Omental fat pad (tissue), 3 donors: ENCODE measurements at regions not wholly inside any gene's neighbourhood (a gene's known extent, or its start where the extent isn't known, plus 50 kb on each side); places are given as distances from the start of the nearest gene placed in this dataset.

Experiments
- ATAC-seq: fragments of 150-250 bp; one replicate; pipeline ENCODE4 v1.9.1; 2016; ENCODE audit warnings: mild to moderate bottlenecking, moderate library complexity; ENCODE audit not compliant: low FRiP score
- DNase-seq: peaks from one replicate; pipeline ENCODE4 v3.0.0-alpha.2; 2019; ENCODE audit warnings: low spot score
- TF ChIP-seq, protein P1 (sequence below), 3 donors: fragments of 450-650 bp; IDR thresholded peaks; one replicate each; pipeline ENCODE4 v1.5.1; 2016 to 2017; ENCODE audit warnings: antibody characterized with exemption in 3 of 3, mild to moderate bottlenecking in 3 of 3, moderate library complexity in 2 of 3

DNA sequence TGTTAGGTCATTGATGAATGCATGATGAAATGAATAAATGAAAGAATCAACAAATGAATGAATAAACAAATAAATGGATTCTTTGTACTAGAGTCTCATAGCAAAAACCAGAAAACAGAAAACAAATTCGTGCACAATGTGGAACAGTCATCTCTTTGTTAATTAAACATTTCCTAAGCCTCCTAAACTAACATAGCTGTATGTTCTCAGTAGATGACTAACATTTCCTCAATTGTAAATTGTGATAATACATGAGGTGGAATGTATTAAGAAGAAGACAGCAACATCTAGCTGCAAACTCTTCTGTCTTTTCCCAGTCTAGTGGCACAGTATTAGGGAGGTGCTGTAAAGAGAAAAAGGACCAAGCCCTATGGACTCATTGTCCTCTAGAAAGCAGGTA is 1021.0 kb downstream of the MCTP2 start:
- DNase-seq (no peak), ATAC-seq (no peak)
- TF ChIP-seq, protein P1, sequence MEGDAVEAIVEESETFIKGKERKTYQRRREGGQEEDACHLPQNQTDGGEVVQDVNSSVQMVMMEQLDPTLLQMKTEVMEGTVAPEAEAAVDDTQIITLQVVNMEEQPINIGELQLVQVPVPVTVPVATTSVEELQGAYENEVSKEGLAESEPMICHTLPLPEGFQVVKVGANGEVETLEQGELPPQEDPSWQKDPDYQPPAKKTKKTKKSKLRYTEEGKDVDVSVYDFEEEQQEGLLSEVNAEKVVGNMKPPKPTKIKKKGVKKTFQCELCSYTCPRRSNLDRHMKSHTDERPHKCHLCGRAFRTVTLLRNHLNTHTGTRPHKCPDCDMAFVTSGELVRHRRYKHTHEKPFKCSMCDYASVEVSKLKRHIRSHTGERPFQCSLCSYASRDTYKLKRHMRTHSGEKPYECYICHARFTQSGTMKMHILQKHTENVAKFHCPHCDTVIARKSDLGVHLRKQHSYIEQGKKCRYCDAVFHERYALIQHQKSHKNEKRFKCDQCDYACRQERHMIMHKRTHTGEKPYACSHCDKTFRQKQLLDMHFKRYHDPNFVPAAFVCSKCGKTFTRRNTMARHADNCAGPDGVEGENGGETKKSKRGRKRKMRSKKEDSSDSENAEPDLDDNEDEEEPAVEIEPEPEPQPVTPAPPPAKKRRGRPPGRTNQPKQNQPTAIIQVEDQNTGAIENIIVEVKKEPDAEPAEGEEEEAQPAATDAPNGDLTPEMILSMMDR (IDR thresholded peaks at IDR 0.05), result no peak

DNA sequence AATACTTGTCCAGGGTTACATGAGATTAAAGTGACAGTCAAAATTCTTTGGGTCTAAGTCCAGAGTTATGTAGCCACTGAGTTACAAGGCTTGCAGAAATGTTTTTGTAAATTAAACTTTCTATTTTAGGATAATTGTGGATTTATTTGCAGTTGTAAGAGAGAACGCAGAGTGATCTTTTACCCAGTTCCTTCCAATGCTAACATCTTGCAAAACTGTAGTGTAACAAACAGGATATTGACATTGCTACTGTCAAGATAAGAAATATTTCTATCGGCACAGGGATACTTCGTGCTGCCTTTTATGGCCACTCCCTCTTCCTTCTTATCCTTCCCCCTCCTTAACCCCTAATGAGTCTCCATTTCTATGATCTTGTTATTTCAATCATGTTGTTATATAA is 1022.9 kb downstream of the MCTP2 start:
- ATAC-seq, result no peak
- DNase-seq, result no peak
- TF ChIP-seq, protein P1 (IDR thresholded peaks at IDR 0.05), result no peak

DNA sequence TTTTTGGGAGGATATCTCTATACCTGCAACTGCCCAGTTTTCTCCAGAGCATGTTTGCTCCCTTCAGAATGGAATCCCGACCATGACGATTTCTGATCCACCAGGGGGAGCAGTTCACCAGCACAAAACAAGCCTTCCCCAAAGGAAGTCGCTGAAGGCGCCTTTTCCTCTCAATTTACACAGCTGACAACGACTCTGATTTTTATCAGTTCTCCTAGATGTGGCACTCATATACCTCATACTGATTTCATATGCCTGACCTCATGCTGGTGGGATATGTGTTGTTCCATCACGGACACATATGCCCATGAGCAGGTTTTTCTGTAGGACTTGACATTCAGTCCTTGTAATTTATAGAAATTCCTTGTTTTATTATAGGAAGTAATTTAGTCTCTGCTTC is 1028.2 kb downstream of the MCTP2 start:
- TF ChIP-seq, protein P1 (IDR thresholded peaks at IDR 0.05), result peak in 1 of 3 donors; percentile 49

DNA sequence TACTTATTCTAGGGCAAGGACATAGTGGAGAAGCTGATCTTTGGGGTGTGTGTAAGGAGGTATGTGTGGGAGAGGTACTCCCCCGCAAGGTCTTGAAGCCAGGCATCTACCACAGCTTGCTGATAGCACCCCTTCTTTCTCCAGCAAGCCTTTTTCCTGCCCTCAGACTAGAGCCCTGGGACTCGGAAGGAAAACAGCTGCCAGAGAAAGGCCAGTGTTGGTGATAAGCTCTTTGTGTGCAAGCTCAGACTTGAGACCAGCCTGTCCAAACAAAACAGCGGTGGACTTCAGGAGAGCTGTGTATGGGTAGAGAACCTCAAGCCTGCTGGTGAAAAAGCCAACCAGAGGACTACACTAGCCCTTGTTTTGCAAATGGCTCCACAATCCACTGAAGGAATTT is 1028.6 kb downstream of the MCTP2 start:
- ATAC-seq (peak; percentile 23), DNase-seq (no peak)
- TF ChIP-seq, protein P1 (IDR thresholded peaks at IDR 0.05), result no peak

More for the DNA sequence above, 1028.2 kb downstream of the MCTP2 start:
- DNase-seq (no peak), ATAC-seq (peak; percentile 78)

DNA sequence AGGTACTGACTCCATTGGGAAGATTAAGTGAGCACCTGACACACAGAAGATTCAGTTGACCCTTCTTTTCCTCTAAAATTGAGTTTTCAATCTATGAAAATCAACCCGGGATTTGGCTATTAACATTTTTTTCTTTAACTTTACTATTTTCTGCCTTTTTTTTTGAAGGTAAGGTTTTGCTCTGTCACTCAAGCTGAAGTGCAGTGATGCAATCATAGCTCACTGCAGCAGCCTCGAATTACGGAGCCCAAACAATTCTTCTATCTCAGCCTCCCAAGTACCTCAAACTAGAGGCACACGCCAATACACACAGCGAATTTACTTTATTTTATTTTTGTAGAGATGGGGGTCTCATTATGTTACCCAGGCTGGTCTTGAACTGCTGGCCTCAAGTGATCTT is 1029.5 kb downstream of the MCTP2 start:
- DNase-seq (no peak), ATAC-seq (no peak)
- TF ChIP-seq, protein P1 (IDR thresholded peaks at IDR 0.05), result no peak

DNA sequence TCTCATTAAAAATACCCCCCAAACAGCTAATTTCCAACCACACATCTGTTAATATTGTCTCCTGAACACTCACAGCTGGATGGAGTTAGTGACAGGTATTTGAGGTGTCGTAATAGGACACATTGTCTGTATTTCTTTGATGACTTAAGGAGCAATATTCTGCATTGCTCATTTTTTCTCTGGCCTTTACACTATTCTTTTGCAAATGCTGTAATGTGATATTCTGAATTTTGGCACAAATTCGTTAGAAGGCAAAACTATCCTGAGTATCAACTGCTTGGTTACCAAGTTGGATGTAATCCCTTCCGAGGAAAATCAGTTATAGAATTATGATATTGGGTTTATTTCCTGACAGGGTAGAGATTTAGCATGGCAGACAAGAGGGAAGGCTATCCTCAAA is 1030.2 kb downstream of the MCTP2 start:
- ATAC-seq (no peak), DNase-seq (no peak)

DNA sequence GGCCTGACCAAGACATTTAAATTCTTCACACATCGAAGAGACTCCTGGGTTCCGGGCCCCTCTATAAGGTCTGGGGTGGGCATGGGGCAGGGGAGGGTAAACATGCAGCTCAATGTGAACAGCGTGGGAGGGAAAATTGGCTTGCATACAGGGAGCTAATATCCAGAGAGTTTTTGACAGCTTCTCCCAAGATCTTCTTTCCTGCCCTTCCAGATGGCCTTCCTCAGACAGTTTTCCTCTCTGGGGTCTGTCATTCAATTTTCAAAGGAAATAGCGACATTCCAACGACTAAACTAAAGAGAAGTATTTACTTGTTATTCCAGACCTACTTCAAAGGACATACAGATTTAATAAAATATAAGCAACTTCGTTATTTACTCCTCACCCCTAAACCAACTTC is 1030.6 kb downstream of the MCTP2 start:
- TF ChIP-seq, protein P1 (IDR thresholded peaks at IDR 0.05), result no peak
- DNase-seq (no peak), ATAC-seq (no peak)

More for the DNA sequence above, 1030.2 kb downstream of the MCTP2 start:
- TF ChIP-seq, protein P1 (IDR thresholded peaks at IDR 0.05), result no peak
